Mammary epithelial cell (primary cell): ENCODE measurements at regions not wholly inside any gene's neighbourhood (a gene's known extent, or its start where the extent isn't known, plus 50 kb on each side); places are given as distances from the start of the nearest gene placed in this dataset.

Source experiments
- EZH2 ChIP-seq: IDR thresholded peaks from 2 replicates; pipeline ENCODE4 v1.6.1; 2012; ENCODE audit warnings: low read length, inconsistent platforms, borderline replicate concordance
- TF ChIP-seq, protein P1 (sequence below), 2 donors: IDR thresholded peaks in 1 of 2; conservative IDR thresholded peaks in 1 of 2; 2 replicates each; pipeline ENCODE4 v1.5.1; 2011 to 2012; ENCODE audit warnings: inconsistent platforms in 2 of 2, low read length in 2 of 2, mild to moderate bottlenecking in 2 of 2, control low read depth in 1 of 2, low read depth in 1 of 2; ENCODE audit not compliant: insufficient read depth in 1 of 2; ENCODE audit errors: extremely low read depth in 1 of 2

DNA sequence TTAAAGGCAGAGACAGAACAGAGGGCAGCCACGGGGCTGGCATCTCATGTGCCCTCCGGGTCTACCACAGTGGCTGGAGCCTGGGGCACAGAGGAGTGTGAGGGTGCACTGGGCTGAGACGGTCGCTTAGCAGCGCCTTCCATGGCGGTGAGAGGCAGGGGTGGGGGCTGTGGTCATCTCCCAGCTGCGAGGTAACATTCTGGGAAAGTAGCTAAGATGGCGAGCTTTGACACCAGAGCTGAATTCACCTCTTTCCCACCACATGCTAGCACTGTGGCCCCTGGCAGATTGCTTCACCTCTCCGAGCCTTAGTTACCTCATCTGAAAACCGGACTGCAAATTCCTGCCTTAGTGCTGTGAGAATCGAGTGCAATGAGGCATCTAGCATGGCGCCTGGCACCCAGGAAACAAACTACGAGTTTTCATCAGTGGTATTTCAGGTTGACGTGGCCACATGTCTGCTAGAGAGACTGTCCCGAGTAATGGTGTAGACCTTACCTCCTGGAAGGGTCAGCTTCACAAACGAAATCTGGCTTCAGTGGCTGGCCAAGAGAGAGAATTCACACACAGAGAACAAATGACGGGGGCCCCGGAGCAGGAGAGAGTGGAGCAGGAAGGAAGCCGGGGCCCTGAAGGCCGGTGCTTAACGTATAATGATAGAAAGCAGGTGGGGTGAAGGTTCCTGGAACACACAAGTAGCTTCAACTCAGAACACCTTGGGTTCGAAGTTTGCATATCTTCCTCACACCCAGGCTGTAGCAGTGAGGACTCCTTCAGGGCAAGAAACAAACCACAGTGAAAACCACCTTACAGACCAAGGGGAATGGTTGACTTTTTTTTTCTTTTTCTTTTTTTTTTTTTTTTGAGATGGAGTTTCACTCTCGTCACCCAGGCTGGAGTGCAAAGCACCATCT is 63.9 kb upstream of the RPH3AL start:
- TF ChIP-seq, protein P1, sequence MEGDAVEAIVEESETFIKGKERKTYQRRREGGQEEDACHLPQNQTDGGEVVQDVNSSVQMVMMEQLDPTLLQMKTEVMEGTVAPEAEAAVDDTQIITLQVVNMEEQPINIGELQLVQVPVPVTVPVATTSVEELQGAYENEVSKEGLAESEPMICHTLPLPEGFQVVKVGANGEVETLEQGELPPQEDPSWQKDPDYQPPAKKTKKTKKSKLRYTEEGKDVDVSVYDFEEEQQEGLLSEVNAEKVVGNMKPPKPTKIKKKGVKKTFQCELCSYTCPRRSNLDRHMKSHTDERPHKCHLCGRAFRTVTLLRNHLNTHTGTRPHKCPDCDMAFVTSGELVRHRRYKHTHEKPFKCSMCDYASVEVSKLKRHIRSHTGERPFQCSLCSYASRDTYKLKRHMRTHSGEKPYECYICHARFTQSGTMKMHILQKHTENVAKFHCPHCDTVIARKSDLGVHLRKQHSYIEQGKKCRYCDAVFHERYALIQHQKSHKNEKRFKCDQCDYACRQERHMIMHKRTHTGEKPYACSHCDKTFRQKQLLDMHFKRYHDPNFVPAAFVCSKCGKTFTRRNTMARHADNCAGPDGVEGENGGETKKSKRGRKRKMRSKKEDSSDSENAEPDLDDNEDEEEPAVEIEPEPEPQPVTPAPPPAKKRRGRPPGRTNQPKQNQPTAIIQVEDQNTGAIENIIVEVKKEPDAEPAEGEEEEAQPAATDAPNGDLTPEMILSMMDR (conservative IDR thresholded peaks at IDR 0.05 in 1 of 2, IDR thresholded peaks at IDR 0.05 in 1 of 2; ENCODE audit: extremely low read depth in 1 of 2, insufficient read depth in 1 of 2, low read depth in 1 of 2, low read length in 2 of 2), result no peak
- no peak for TF ChIP-seq EZH2
